ENCODE measurements at regions not wholly inside any gene's neighbourhood (a gene's known extent, or its start where the extent isn't known, plus 50 kb on each side); places are given as distances from the start of the nearest gene placed in this dataset.

DNA sequence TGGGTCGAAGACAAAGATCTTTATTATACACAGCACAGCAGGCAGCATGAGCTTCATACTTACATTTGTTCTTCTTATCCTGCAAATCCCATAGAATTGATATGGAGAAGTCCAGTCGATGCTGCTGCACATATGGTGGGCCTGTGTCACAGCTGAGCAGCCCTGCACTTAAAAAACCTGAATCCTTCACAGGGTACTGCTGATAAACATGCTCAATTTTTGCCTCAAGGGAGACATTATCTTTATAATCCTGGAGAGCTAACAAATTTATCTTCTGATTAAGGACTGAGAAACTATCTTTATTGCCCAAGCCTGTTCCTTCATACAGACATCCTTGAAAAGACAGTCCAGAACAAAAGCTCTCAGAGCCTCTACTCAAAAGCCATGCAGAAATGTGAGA lies 434.4 kb upstream of the FAM47C start:
- H3K4me3 ChIP-seq (ENCODE audit: low read depth, low read length), result no peak overlapping the region
- TF ChIP-seq, protein P1, sequence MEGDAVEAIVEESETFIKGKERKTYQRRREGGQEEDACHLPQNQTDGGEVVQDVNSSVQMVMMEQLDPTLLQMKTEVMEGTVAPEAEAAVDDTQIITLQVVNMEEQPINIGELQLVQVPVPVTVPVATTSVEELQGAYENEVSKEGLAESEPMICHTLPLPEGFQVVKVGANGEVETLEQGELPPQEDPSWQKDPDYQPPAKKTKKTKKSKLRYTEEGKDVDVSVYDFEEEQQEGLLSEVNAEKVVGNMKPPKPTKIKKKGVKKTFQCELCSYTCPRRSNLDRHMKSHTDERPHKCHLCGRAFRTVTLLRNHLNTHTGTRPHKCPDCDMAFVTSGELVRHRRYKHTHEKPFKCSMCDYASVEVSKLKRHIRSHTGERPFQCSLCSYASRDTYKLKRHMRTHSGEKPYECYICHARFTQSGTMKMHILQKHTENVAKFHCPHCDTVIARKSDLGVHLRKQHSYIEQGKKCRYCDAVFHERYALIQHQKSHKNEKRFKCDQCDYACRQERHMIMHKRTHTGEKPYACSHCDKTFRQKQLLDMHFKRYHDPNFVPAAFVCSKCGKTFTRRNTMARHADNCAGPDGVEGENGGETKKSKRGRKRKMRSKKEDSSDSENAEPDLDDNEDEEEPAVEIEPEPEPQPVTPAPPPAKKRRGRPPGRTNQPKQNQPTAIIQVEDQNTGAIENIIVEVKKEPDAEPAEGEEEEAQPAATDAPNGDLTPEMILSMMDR (IDR thresholded peaks at IDR 0.05; ENCODE audit: borderline replicate concordance, insufficient read depth, low read depth, low read length), result no peak

DNA sequence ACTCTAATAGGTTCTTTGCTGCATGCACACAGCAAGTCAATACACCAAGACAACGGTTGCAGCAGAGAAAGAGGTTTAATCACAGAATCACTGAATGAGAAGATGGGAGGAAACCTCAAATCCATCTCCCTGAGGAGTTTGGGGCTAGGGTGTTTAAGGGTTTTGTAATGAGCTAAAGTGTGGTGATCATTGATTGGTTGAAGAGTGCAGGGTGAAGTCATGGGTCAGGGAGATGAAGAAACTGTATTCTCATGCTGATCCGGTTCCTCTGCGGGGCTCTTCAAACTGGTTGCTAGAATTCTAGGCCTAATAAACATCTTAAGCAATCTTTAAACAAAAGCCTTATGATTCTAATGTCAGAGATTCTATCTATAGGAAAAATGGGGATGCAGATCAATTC lies 432.5 kb upstream of the FAM47C start:
- TF ChIP-seq, protein P1 (IDR thresholded peaks at IDR 0.05; ENCODE audit: borderline replicate concordance, insufficient read depth, low read depth, low read length), result no peak
- H3K4me3 ChIP-seq (ENCODE audit: low read depth, low read length), result no peak overlapping the region

DNA sequence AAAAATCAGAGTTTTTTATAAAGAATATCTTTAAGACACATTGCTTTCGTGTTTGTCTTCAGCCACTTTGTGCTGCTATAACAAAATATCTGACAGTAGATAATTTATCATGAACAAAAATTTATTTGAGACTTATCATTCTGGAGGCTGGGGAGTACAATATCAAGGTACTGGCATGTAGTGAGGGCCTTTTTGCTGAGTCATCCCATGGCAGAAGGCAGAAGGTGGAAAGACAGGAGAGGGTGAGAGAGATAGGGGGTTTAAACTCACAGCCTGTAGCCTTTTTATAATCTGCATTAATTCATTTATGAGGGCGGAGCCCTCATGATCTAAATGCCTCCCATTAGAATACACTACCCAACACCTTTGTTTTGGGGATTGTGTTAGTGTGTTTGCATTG lies 431.2 kb upstream of the FAM47C start:
- H3K4me3 ChIP-seq (ENCODE audit: low read depth, low read length), result no peak overlapping the region
- TF ChIP-seq, protein P1 (IDR thresholded peaks at IDR 0.05; ENCODE audit: borderline replicate concordance, insufficient read depth, low read depth, low read length), result no peak

DNA sequence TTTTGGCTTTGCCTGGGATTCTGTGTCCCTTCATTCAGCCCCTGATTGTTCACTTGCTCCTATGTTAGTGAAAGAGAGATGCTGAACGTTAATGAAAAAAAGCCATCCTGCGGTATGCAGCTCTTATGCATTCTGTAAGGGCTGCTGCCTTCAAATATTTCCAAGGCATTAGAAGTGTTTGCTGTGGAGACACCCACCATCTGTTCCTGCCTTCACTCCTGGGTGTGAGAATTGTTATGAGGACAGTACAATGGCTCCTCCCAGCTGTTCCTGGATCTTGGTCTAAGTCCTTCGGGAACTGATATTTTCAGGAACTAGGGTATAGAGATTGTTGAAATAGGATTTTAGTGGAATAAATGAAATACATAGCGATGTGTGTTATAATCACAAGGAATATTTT lies 427.1 kb upstream of the FAM47C start:
- no peak overlapping the region for H3K4me3 ChIP-seq (ENCODE audit: low read depth, low read length)
- TF ChIP-seq, protein P1 (IDR thresholded peaks at IDR 0.05; ENCODE audit: borderline replicate concordance, insufficient read depth, low read depth, low read length), result no peak

DNA sequence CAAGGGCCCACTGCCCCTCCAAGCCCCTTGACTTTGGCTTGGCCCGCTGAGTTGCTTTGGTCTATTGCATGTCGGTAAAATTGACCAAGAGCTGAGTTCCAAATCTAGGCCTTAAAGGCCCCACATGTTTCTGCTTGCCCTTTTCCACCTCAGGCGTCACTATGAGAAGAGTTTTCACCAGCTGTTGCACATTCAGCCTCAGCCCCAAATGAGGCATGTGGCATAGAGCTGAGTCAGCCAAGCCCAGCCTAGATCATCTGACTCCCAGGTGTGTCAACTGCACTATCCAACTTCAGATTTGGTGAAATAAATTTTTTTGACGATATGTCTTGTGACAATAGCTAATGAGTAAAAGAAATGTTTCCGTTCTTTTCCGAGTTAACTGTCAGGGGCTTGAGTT lies 424.5 kb upstream of the FAM47C start:
- no peak overlapping the region for H3K4me3 ChIP-seq (ENCODE audit: low read depth, low read length)
- TF ChIP-seq, protein P1 (IDR thresholded peaks at IDR 0.05; ENCODE audit: borderline replicate concordance, insufficient read depth, low read depth, low read length), result no peak

DNA sequence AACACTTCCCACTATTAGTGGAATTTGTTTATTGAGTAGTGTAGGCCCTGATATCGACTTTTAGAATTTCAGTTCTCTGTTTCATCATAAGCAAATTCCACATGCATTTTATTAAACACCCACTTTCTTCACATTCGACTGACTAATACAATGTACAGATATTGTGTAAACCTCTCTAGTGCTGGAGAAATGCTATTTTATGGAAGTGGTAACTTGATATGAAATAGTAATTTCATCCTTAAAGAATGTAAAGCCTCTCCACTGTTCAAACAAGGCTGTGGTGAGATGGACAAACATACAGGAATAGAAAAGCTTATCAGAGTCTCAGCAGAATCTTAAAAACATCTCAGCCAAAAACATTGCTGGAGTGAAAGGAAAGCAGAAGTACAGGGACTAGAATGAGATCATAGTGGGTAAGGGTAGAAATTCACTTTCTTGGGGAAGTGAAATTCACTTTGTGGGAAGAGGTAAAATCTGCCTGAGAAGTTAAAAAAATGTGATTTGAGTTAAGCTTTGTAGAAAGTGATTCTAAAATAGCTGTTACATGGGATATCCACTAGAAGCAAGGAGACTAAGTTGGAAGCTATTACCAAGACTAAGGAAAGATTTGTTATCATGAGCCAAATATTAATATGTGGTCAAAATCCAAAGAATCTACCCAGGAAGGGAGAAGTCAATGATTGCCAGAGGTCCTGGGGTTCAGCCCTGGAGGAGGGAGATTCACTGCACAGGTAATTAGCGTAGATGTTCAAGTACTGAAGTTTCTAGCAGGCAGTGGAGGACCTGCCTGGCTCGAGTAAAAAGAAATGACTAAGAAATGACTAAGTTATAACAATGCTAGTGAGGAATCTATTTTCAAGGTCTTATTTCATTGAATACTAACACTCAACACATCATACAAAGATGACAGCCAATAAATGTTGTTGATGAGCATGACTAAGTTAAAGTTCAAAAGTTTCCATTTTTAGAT lies 398.3 kb upstream of the FAM47C start:
- TF ChIP-seq, protein P1 (IDR thresholded peaks at IDR 0.05; ENCODE audit: borderline replicate concordance, insufficient read depth, low read depth, low read length), result no peak

DNA sequence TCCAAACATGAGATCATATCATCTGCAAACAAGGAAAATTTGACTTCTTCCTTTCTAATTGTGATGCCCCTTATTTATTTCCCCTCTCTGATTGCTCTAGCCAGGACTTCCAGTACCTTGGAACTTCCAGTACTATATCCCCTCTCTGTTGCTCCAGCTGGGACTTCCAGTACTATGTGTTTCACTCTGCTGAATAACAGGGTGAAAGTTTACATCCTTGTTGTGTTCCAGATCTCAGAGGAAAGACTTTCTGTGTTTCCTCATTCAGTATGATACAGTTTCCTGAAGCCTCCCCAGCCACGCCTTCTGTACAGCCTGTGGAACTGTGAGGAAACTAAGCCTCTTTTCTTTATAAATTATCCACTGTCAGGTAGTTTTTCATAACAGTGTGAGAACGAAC lies 381.3 kb upstream of the FAM47C start:
- TF ChIP-seq, protein P1 (IDR thresholded peaks at IDR 0.05; ENCODE audit: borderline replicate concordance, insufficient read depth, low read depth, low read length), result no peak
- no peak overlapping the region for H3K4me3 ChIP-seq (ENCODE audit: low read depth, low read length)

More for the DNA sequence above, 398.3 kb upstream of the FAM47C start:
- no peak overlapping the region for H3K4me3 ChIP-seq (ENCODE audit: low read depth, low read length)

All from GM12875 (cell line).